ENCODE measurements at regions not wholly inside any gene's neighbourhood (a gene's known extent, or its start where the extent isn't known, plus 50 kb on each side); places are given as distances from the start of the nearest gene placed in this dataset.

DNA sequence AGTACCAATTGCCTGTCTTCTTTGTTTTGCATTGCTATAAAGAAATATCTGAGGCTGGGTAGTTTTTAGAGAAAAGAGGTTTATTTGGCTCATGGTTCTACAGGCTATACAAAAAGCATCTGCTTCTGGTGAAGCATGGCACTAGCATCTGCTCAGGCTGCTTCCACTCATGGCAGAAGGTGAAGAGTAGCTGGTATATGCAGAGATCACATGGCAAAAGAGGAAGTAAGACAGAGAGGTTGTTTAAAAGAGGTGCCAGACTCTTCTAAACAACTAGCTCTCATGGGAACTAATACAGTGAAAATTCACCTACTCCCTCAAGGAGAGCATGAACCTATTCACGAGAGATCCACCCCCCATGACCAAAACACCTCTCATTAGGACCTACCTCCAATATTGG lies 56.7 kb upstream of the GUCA2B start:
- DNase-seq (ENCODE audit: low read depth in 2 of 2), result no peak

GRCh38 chr1:42089246-42089645 lies 64.0 kb upstream of the GUCA2B start:
- no peak for DNase-seq (ENCODE audit: low read depth in 2 of 2)

- DNase-seq (ENCODE audit: low read depth in 2 of 2), result no peak
Measured at GRCh38 chr1:42086146-42086545, 67.1 kb upstream of the GUCA2B start.

DNA sequence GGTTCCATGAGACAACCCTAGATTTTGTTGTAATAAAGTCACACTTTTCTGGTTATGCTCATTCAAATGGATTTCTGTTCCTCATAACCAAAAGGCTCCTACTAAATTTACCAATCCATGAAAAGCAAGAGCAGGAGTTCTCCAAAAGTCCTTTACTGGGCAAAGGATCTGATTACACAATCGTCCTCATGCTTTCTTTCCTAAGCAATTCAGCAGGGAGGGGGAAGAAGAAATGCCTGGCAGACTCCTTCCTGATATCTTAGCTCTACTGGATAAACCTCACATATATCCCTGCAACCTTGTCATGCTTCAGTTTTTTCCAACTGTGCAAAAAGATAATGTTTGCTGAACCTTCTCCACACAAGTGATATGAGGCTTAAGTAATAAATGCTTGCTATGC lies 67.6 kb upstream of the GUCA2B start:
- no peak for DNase-seq (ENCODE audit: low read depth in 2 of 2)

GRCh38 chr1:42081475-42081874 lies 71.7 kb upstream of the GUCA2B start:
- no peak for DNase-seq (ENCODE audit: low read depth in 2 of 2)

DNA sequence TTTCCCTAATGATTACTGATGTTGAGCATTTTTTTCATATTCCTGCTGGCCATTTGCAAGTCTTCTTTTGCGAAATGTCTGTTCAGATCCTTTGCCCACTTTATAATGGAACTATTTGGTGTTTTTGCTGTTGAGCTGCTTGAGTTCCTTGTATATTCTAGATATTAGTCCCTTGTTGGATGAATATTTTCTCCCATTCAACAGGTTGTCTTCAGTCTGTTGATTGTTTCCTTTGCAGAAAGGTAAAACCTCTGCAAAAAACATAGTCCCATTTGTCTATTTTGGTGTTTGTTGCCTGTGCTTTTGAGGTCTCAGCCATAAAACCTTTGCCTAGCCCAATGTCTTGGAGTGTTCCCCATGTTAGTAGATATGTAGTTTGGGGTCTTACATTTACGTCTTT lies 78.0 kb upstream of the GUCA2B start:
- no peak for DNase-seq (ENCODE audit: low read depth in 2 of 2)

DNA sequence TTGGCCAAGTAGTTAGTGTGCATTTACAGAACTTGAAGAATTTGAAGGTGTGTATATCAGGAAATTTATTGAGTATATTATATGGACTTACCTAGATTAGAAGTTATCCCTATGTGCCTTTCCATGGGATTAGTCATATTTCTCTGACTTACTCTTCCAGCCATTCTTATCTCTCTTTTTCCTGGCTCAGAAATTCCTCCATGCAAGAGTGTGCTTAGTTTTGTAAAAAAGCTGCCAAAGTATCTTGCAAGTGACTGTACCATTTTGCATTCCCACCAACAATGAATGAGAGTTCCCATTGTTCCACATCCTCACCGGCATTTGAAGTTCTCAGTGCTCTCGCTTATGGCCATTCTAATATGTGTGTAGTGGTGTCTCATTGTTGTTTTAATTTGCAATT lies 82.2 kb upstream of the GUCA2B start:
- DNase-seq (ENCODE audit: low read depth in 2 of 2), result no peak

DNA sequence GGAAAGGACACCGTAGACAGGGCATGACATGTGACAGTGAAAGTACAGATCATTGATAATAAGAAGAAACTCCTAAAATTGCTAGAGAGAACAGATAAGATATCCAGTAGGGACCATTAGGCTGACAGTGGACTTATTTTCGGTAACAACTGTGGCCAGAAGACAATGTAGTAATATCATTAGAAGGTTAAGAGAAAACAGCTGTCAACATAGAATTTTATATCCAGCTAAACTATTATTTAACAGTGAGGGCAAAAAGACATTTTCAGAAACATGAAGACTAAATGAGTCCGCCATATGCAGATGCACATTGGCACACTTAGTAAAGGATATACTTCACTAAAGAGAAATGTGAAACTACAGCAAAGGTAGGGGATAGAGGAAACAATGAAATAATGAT lies 95.4 kb upstream of the GUCA2B start:
- no peak for DNase-seq (ENCODE audit: low read depth in 2 of 2)

DNA sequence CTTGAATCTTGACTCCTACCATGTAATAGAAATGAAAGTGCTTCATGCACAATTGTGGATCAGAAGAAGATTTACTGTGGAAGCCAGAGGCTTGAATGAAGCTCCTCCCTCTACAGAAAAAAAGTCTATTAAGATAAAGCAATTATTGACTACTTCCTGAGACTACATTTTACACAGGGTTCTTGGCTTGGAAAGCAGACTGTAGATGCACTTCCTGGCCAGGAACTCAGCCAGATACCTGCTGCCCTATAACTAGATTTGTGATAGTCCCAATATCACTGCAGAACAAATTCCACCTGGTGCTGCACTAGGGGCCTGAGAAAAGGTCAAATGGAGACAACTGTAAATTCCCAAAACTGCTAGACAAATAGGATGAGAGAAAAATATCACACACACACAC lies 96.8 kb upstream of the GUCA2B start:
- DNase-seq (ENCODE audit: low read depth in 2 of 2), result no peak

DNA sequence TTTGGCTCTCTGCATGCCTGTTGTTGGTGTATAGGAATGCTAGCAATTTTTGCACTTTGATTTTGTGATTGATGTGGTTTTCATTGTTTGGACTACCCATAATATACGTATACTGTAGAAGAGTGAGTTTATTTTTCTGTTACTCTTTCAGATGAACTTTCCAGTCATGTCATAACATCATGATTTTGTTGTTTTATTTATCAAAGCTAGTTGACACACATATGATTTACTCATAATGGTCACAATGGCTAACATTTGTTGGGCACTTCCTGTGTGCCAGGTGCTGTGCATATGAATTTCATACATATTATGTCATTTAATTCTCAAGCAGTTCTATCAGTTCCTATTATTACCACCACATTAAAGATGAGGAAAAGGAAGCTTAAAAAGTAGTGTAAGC lies 98.1 kb upstream of the GUCA2B start:
- DNase-seq (ENCODE audit: low read depth in 2 of 2), result no peak

DNA sequence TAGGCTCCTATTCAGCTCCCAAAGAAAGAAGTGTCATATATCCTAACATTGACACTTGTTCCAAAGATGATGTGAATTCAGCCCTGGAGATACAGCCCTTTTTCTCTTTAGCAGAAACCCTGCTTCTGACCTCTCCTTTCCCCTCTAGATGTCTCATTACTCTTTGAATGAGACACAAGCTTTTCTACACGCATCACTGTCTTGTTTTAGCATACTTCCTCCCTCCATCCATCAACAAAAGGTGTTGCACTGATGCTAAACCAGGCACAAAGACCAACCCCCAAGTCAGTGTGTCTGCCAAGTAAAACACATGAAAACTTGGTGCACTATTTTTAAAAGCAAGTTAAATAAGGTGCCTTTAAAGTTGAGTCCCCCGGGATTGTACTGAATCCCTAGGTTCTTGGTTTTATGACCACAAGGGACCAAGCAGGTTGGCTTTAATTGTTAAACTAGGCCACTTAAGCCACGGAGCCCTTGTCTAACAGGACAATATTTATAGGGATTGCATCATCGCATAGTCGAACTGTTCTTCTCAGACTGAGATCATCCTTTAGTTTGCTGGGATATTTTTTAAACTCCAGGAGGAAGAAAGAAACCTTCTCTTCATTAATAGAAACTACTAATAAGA lies 101.0 kb upstream of the GUCA2B start:
- DNase-seq (ENCODE audit: low read depth in 2 of 2), result no peak

GRCh38 chr1:42047508-42047880 lies 105.7 kb upstream of the GUCA2B start:
- DNase-seq (ENCODE audit: low read depth in 2 of 2), result no peak

- DNase-seq (ENCODE audit: low read depth in 2 of 2), result no peak
Measured at GRCh38 chr1:42046761-42047507, 106.3 kb upstream of the GUCA2B start.

DNA sequence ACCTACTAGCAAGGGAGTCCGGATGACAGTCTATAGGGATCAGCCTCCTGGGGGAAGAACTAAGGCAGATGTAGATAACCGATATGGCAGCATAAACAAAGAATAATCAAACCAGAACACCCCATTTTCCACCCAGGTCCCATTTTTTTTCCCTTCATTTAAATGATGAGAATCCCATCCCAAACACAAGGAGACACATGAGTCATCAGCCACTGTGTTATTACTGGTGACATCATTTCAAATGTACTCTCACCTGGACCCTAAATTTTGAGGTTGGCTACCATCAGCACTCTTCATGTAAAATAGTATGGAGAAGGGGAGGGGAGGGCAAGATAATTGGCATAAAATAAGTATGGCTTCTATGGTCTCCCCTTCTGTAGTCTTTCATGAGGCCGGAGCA lies 108.9 kb upstream of the GUCA2B start:
- DNase-seq (ENCODE audit: low read depth in 2 of 2), result no peak

DNA sequence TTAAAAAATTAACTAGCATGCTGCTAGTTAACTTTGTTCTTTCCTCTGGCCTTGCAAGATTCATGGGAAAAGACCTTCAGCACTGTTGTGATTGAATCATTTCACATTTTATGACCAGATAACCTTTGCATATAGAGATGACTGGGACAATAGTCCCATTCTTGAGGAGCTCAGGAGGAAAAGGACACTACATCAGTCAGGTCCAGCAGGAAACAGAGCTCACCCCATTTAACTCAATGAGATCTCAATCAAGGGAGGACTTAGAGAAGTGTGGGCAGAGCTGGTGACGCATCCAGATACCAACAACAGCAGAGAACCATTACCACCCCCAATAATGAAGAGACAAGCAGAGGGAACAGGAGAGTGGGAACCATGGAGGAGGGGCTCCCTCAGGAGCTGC lies 109.4 kb upstream of the GUCA2B start:
- DNase-seq (ENCODE audit: low read depth in 2 of 2), result no peak

DNA sequence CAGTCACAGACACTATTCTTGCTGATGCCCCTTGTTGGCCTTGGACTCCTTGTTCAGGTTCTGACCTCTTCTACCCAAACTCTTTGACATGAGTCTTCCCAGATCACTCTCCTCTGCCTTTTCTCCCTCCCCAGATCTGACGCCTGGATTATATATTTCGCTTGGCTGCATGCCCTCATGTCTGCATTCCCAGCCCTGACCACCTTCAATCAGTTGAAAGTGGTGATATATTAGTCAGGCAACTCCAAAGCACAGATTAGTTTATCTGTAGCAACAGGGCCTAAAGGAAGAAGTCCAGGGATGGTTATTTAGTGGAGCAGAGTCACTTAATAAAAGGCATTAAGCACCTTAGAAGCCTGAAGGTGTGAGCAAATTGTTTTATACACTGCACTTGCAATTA lies 110.0 kb upstream of the GUCA2B start:
- DNase-seq (ENCODE audit: low read depth in 2 of 2), result no peak

- DNase-seq (ENCODE audit: low read depth in 2 of 2), result no peak
Measured at GRCh38 chr1:42041031-42041430, 112.2 kb upstream of the GUCA2B start.

DNA sequence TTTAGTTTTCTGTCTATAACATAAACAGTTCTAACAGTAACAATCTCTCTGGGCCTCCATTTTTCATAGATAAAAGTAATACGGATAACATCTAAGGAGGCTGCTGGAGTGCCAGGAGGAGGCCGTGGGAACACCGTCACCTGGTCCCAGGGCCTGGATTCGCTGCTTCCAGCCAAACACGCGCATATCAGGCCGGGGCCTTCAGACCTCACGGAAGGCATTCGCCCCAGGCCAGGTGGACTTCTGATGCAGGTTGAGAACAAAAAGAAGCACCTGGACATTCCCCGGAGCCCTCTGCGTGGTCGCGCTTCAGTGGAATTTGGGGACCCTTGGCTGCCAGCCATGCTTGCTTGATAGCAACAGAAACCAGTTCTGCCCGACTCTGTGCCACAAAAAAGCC lies 113.1 kb upstream of the GUCA2B start:
- DNase-seq (ENCODE audit: low read depth in 2 of 2), result no peak

DNA sequence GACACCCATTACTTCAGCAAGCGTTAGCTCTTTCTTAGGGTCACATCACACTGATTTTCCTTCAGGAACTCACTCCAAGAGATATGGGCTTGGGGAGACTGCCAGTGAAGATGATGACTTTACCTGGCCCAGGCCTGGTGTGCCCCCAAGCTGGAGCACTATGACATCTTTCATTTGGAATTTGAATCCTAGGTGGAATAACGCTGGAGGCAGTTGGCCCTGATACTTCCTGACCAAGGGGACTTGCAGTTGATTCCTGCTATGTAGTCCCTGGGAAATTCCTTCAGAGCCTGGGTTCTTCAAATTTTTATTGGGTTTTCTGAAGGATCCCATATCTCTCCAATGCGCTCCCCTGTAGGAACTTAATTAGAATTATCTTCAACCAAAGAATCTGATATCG lies 114.9 kb upstream of the GUCA2B start:
- DNase-seq (ENCODE audit: low read depth in 2 of 2), result no peak

DNA sequence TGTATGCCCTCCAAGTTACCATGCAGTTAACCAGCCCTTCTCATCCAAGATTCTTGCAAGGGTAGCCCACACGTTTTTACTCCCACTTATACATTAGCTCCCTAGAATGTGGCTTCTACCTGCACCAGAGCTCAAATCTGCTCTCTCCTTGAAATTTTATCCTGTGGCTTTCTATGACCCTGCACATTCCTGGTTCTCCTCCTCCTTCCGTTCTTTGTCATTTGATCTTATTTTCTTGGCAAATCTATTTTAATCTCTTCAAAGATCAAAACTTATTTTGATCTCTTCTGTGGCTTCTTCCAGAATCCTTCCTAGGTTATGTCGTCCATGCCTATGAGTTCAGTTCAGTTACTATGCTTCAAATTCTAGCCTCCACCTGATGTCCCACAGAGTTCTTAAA lies 115.6 kb upstream of the GUCA2B start:
- DNase-seq (ENCODE audit: low read depth in 2 of 2), result no peak

DNA sequence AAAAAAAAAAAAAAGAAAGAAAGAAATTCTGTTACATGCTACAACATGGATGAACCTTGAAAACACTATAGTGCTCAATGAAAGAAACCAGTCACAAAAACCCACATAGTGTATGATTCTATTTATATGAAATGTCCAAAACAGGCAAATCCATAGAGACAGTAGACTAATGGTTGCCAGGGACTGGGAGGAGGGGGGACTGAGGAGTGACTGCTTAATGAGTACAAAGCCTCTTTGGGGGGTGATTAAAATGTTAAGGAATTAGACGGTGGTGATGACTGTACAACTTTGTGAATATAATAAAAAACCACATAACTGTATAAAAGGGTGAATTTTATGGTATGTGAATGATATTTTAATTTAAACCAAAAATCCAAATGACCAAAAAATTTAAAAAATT lies 116.0 kb upstream of the GUCA2B start:
- DNase-seq (ENCODE audit: low read depth in 2 of 2), result no peak

GRCh38 chr1:42035830-42036604 lies 117.2 kb upstream of the GUCA2B start:
- DNase-seq (ENCODE audit: low read depth in 2 of 2), result peak; percentile 98

GRCh38 chr1:42035205-42035829 lies 116.6 kb upstream of the HIVEP3 start:
- DNase-seq (ENCODE audit: low read depth in 2 of 2), result no peak

Measured in stimulated activated CD8-positive, alpha-beta memory T cell treated with anti-CD3 and anti-CD28 coated beads, Interleukin-2, amount 100 ng/mL, for 1 hour (primary cell).